GM13977 (cell line): ENCODE measurements at regions not wholly inside any gene's neighbourhood (a gene's known extent, or its start where the extent isn't known, plus 50 kb on each side); places are given as distances from the start of the nearest gene placed in this dataset.

Experiments
- DNase-seq: peaks from one replicate; pipeline ENCODE4 v3.0.0; 2012; ENCODE audit warnings: low spot score
- in situ Hi-C: fragments of 300-500 bp; cut with MboI; formaldehyde crosslinking; loops from one replicate; pipeline ENCODE4 v1.12.0; 2022; ENCODE audit warnings: low sequenced_read_pairs, low pct_unique_long_range_greater_than_20kb, mixed read lengths, inconsistent platforms; ENCODE audit not compliant: unreplicated experiment
- TF ChIP-seq, protein P1 (sequence below): IDR thresholded peaks from 2 replicates; pipeline ENCODE4 v1.5.1; 2012; ENCODE audit warnings: mild to moderate bottlenecking, control low read depth; ENCODE audit not compliant: insufficient read depth; ENCODE audit errors: extremely low read depth, missing control alignments

DNA sequence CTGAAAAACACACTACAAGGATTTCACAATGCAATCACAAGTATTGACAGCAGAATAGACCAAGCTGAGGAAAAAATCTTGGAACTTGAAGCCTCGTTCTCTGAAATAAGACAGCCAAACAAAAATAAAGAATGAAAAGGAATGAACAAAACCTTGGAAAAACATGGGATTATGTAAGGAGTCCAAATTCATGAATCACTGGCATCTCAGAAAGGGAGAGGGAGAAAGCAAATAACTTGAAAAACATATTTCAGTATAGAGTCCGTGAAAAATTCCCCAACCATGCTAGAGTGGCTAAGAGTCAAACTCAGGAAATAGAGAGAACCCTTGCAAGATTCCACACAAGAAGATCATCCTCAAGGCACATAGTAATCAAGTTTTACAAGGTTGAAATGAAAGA lies 178.5 kb upstream of the CTSO start:
- TF ChIP-seq, protein P1, sequence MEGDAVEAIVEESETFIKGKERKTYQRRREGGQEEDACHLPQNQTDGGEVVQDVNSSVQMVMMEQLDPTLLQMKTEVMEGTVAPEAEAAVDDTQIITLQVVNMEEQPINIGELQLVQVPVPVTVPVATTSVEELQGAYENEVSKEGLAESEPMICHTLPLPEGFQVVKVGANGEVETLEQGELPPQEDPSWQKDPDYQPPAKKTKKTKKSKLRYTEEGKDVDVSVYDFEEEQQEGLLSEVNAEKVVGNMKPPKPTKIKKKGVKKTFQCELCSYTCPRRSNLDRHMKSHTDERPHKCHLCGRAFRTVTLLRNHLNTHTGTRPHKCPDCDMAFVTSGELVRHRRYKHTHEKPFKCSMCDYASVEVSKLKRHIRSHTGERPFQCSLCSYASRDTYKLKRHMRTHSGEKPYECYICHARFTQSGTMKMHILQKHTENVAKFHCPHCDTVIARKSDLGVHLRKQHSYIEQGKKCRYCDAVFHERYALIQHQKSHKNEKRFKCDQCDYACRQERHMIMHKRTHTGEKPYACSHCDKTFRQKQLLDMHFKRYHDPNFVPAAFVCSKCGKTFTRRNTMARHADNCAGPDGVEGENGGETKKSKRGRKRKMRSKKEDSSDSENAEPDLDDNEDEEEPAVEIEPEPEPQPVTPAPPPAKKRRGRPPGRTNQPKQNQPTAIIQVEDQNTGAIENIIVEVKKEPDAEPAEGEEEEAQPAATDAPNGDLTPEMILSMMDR = no peak
- DNase-seq = no peak
- in situ Hi-C loops = no loop called here

DNA sequence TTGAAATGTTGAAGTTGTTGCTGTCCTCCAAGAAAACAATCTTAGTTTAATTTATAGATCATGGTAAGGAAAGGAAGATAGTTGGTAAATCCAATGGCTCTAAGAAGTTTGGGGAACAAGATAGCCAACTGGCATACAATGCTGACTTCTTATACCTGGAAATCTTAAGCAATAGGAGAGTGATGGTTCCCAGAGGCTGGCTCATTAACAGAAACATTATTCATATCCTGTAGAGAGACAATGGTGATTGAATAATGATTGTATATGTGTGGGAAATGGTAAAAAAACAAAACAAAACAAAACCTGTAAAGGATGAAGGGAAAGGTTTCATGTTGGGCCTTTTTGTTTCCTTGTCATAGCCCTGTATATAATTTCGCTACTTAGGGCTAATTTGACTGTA lies 174.9 kb upstream of the CTSO start:
- TF ChIP-seq, protein P1 = no peak
- in situ Hi-C loops = no loop called here

DNA sequence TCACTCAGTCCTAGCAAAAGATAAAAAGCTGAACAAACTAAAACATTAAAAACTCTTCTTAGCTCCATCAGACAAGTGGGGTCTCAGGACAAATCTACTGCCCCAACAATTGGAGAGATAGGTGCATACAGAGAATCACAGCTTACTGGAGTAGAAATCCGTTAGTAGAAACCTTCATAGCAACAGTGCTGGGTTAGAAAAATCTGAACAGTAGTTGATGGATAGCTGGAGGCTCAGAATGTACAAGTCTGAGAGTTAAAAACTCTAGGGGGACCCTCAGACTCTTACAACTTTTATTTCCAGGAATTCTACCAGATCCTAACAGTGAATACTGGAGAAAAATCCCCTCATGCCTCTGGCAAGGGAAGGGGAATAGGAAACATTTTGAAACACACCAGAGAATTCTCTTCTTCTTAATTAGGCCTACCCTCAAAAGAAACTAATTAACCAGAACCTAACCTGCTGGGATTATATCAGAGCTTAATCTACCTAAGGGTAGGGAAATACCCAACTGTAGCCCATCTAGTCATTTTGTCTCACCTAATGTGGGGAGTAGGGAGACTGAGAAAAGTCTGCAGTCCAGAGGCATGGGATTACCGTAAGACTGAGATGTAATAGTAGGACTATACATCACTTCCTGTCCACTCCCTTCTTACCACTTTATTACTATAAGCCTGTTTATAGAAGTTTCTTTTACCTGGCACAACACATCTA lies 165.0 kb upstream of the CTSO start:
- in situ Hi-C loops = no loop called here
- DNase-seq = no peak
- TF ChIP-seq, protein P1 = no peak

More for the DNA sequence above, 174.9 kb upstream of the CTSO start:
- DNase-seq = no peak

DNA sequence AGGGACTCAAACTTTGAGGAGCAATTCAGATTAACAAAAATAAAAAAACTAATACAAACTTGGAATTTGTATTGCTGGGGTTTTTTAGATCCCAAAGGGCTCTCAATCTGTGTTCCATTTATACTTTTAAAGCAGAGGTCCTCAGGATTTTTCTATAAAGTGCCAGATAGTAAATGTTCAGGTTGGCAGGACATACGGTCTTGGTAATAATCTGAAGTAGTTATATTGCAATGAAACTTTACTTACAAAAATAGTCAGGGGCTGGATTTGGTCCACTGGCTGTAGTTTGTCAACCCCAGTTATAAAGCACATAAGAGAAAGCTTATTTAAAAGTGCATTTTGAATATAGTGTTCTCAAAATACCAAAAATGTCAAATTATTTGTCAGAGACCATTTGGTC lies 164.1 kb upstream of the CTSO start:
- TF ChIP-seq, protein P1 = no peak
- no peak for DNase-seq
- in situ Hi-C loops = no loop called here

DNA sequence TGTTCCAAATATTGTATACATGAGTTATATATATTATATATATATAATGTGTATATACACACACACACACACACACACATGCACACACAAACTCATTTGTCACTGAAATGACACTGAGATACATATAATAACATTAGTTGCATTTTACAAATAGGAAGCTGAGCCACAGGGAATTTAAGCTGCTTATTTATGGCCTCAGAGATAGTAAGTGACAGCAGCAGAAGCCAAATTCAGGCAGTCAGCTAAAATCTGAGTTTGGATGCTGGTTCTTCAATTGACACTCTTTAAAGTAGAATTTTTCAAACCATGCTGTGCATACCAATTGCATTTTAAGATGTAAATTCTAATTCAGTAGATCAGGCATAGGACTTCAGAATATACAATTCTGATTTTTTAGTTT lies 163.3 kb upstream of the CTSO start:
- DNase-seq = no peak
- TF ChIP-seq, protein P1 = no peak
- in situ Hi-C loops = no loop called here

DNA sequence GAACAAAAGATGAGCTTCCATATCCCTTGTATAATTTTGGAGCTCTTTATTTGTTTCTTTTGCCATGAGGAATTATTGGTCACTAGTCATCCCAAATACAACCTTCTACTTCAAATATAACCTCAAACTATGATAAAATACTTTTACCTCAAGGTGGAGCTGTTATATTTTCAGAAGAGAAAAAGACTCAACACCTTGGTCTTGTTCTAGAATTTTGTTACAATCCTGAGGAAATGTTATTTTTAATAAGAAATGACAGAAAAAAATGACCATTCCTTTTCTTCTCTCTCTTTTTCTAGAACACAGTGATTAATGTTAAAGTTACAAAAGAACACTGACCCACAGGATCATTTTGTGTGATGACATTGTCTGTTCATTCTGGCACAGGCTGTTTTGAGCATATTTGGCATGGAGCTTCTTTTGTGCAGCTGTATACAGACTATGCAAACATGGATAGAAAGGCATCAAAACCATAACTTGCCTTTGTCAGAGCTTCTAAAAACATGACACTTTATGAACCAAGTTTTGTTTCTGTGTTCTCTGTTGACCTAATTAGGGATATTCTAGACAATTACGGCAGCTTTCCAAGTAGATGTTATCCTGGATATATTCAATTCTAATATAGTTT lies 159.6 kb upstream of the CTSO start:
- peak; percentile 9 for DNase-seq
- TF ChIP-seq, protein P1 = peak; percentile 30
- in situ Hi-C loops = no loop called here
